Activated CD4-positive, alpha-beta T cell treated with anti-CD3 and anti-CD28 coated beads, Interleukin-2, amount 50 U/mL, for 16 hours (primary cell): ENCODE measurements at regions not wholly inside any gene's neighbourhood (a gene's known extent, or its start where the extent isn't known, plus 50 kb on each side); places are given as distances from the start of the nearest gene placed in this dataset.
"Not testable (repeated sequence)": the region's sequence is repeated elsewhere in the genome, so short reads cannot be mapped to it uniquely, and the experiment has no call there.

Experiments
- DNase-seq: peaks from one replicate; pipeline ENCODE4 v3.0.0-alpha.2; 2020

- DNase-seq: no peak
Observed at GRCh38 chr10:125451319-125451718, 231.6 kb downstream of the TEX36 start.

- no peak for DNase-seq
Observed at GRCh38 chr10:125450218-125450617, 232.7 kb downstream of the TEX36 start.

DNA sequence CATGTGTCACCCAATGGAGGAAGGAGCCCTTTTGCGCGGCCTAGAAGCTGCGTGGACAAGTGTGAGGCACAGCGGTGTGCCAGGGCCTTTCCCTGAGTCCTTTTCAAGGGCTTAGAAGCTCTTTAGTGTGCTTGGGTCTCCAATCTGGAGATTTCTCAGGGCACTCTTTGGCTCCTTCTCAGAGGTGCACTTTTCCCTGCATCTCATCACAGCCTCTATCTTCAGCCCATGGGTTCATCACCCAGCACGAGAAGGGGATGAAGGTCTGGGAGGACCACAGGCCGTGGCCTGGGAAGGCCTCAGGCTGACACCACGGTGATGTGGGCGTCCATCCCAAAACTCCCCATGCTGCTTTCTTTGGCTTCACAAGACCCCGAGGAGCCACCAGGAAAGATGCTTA, 233.4 kb downstream of the TEX36 start:
- no peak for DNase-seq

GRCh38 chr10:125448596-125448995, 234.4 kb downstream of the TEX36 start:
- DNase-seq: no peak

DNA sequence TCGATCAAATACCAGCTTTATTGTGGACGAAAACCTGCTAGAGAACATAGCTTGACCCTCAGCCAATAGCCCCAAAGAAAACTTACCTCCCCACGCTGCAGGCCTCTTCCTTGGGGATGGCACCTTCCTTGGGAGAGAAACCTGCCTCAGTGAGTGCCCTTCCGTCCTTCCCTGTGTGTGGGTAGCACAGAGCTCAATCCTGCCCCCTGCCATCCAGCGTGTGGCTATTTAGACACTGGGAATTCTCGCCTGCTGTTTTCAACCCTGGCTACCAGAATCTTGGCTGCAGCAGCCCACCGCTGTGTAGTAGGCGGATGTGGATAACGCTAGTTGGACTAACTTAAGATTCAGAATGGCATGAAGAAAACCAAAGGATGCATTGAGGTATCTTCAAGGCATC, 238.2 kb downstream of the TEX36 start:
- DNase-seq: no peak

GRCh38 chr10:125442856-125443540, 240.0 kb downstream of the TEX36 start:
- no peak for DNase-seq

DNA sequence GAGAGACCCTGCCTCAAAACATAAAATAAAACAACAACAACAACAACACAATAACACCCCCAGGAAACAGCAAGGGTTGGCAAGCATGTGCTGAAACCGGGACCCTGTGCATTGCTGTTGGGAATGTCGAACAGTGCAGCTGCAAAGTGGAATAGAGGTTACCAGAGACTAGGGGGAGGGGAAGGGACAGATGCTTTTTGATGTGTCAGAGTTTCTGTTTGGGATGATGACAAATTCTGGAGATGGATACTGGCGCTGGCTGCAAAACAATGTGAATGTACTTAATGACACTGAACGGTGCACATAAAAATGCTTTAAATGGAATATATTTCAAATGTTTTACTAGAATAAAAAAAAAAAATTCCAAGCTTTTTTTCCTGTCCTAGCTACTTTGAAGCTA, 241.8 kb downstream of the TEX36 start:
- no peak for DNase-seq

GRCh38 chr10:125431149-125431548, 251.8 kb downstream of the TEX36 start:
- no peak for DNase-seq

DNA sequence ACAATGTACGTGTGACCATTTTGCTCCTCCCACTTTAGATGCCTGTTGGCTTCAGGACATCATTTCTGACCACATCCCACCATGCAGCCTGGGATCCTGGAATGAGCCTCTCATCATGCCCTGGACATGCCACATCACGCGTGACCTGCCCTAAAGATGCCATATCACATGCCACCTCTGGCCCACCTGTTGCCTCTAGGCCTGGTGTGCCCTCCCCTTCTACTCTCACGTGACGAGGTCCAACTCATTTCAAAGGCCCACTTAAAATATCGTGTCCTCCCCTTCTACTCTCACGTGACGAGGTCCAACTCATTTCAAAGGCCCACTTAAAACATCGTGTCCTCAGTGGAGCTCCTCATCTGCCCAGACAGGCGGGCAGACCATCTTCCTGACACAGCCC, 254.9 kb downstream of the TEX36 start:
- no peak for DNase-seq

DNA sequence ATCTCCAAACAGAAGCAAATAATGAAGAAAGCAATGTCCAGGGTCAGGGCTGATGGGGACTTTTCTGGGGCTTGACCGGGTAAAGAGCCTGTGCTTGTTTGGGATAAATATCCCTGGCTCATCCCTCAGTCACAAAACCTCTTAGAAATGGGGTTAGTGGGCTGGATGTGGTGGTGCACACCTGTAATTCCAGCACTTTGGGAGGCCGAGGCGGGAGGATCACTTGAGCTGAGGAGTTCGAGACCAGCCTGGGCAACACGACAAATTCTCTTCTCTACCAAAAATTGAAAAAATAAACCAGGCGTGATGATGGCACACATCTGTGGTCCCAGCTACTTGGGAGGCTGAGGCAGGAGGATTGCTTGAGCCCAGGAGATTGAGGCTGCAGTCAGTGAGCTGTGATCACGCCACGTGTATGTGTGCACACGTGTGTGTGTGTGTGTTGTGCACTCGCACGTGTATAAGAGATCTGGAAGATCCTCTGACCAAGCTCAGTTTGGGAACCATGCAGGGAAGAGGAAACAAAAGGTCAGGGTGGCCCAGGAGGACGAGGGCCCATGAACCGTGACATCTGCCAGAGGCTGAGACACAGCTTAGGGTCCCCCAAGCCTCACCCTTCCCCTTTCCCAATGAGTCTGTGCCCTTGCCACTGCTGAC, 258.6 kb downstream of the TEX36 start:
- DNase-seq: no peak

DNA sequence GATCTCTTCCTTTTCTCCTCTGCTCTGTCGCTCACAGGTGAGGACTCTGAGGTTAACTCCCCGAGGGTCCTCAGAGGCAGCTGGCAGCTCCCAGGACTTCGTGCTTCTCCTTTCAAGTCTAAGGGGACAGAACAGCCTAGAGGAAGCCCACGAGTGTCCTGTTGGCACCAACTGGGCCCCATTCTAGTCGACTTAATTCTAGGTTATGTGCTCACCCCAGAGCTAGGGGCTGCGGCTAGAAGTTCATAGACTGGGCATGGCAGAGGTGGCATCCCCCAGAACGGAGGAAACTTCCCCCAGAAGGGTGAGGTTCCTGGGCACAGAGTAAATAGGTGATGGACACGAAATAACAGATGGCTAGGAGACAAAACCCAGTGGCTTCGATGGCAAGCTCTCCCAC, 259.4 kb downstream of the TEX36 start:
- DNase-seq: no peak

GRCh38 chr10:125419831-125420230, 259.5 kb upstream of the CTBP2 start:
- no peak for DNase-seq

- DNase-seq: no peak
Observed at GRCh38 chr10:125419146-125419545, 258.8 kb upstream of the CTBP2 start.

- DNase-seq: no peak
Observed at GRCh38 chr10:125417605-125418004, 257.2 kb upstream of the CTBP2 start.

- no peak for DNase-seq
Observed at GRCh38 chr10:125415964-125416363, 255.6 kb upstream of the CTBP2 start.

DNA sequence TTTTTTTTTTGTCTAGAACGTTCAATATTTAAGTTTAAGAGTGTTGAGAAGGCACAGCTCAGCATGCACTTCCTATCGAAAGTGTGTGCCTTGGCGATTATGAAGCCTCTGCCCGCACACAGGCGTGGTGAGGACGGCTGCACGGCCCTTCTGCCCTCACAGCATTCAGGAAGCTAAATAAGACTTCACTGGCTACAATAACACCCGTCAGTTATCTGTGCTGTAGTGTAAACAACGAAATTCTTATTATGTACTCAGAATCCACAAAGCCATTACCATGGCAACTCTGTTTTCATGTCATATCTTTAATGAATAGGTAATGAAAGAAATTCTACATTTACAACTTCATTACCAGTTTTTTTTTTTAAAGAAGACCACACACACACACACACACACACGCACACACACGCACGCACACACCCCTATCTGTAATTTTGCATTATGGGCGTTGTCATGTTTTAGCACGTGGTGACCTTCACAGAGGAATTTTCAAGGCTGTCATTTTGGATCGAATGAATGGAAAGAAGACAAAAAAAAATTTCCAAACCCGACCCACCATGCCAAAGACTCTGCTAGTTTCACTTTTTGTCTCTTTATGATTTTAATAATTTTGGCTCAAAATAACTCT, 254.8 kb upstream of the CTBP2 start:
- DNase-seq: no peak

GRCh38 chr10:125411724-125412123, 251.4 kb upstream of the CTBP2 start:
- no peak for DNase-seq

DNA sequence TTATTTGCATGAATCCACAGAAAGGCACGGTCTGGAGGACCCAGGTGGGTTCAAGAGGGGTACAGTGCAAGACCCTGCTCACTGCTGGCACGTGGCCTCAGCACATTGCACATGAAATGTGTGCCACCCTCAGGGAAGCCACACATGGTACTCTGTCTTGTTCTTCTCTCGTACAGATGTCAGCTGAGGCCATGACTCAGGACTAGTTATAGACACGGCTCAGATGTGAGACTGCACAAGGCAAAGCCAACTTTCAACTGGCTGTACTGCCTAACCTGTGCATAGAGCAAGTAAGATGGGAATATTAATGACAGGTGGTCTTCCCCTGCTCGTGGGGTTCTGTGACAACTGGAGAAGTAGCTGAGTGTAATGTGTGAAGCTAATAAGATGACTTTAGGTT, 249.4 kb upstream of the CTBP2 start:
- DNase-seq: no peak

- no peak for DNase-seq
Observed at GRCh38 chr10:125407557-125407956, 247.2 kb upstream of the CTBP2 start.

DNA sequence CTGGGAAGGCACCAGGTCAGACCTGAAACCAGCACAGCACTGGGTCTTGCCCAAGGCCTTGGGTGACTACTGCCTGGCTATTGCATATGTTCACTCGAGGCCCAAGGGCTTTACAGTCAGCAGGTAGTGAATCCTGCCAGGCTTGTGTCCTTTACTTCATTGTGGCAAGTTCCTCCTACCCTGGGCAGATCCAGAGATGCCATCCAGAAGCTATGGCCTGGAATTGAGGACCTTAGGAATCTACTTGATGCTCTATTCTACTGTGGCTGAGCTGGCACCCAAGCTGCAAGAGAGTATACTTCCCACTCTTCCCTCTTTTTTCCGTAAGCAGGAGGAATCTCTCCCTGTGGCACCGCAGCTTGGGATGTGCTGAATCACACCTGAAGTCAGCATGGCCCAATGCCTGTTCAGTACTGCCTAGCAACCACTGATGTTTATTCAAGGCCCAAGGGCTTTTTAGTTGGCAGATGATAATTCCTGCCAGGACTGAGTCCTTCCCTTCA, 246.7 kb upstream of the CTBP2 start:
- DNase-seq: no peak

GRCh38 chr10:125404902-125405301, 244.5 kb upstream of the CTBP2 start:
- not testable (repeated sequence) for DNase-seq

DNA sequence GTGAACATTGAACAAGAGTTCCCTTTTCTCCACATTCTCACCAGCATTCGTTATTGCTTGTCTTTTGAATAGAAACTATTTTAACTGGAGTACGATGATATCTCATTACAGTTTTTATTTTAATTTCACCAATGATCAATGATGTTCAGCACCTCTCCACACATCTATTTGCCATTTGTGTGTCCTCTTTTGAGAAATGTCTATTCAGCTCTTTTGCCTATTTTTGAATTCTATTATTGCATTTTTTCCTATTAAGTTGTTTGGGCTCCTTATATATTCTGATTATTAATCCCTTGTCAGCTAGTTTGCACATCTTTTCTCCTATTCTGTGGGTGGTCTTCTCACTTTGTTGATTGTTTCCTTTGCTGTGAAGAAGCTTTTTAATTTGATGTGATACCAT, 241.1 kb upstream of the CTBP2 start:
- DNase-seq: no peak

GRCh38 chr10:125399289-125399688, 238.9 kb upstream of the CTBP2 start:
- no peak for DNase-seq

- DNase-seq: no peak
Observed at GRCh38 chr10:125398270-125398669, 237.9 kb upstream of the CTBP2 start.
